ENCODE measurements at regions not wholly inside any gene's neighbourhood (a gene's known extent, or its start where the extent isn't known, plus 50 kb on each side); places are given as distances from the start of the nearest gene placed in this dataset.

DNA sequence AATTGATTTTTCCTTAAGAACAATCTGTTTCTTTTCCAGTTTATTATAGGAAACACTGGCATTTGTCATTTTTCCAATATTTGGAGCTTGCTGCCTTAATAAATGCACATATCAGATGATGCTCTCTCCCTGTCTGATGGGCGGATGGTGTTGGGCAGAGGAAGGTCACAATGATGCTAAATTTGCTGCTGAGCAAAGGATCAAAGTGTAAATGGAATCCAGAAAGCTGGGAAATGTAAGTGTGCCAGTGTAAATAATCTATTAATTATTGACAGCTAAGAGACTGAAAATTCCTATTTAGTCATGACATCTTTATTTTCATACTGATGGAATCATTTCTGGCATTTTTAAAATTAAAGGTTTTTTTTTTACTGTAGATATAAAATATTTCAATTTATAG lies 243.2 kb downstream of the PTBP2 start:
- intact Hi-C loops (cut with DNase I; ENCODE audit: low total_unique reads): no loop called here
- no peak overlapping the region for H3K4me3 ChIP-seq
- no peak overlapping the region for H3K27ac ChIP-seq
- no peaks in the 10 kb centered on the region for H3K36me3 ChIP-seq
- TF ChIP-seq, protein P1, sequence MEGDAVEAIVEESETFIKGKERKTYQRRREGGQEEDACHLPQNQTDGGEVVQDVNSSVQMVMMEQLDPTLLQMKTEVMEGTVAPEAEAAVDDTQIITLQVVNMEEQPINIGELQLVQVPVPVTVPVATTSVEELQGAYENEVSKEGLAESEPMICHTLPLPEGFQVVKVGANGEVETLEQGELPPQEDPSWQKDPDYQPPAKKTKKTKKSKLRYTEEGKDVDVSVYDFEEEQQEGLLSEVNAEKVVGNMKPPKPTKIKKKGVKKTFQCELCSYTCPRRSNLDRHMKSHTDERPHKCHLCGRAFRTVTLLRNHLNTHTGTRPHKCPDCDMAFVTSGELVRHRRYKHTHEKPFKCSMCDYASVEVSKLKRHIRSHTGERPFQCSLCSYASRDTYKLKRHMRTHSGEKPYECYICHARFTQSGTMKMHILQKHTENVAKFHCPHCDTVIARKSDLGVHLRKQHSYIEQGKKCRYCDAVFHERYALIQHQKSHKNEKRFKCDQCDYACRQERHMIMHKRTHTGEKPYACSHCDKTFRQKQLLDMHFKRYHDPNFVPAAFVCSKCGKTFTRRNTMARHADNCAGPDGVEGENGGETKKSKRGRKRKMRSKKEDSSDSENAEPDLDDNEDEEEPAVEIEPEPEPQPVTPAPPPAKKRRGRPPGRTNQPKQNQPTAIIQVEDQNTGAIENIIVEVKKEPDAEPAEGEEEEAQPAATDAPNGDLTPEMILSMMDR (IDR thresholded peaks at IDR 0.05): no peak
- peaks cover 0 to 32% (median 13%) of the 10 kb centered on the region in 4 donors for H3K4me1 ChIP-seq
- no peaks in the 10 kb centered on the region for H3K9me3 ChIP-seq
- DNase-seq: no peak
- no peaks in the 10 kb centered on the region for H3K27me3 ChIP-seq

DNA sequence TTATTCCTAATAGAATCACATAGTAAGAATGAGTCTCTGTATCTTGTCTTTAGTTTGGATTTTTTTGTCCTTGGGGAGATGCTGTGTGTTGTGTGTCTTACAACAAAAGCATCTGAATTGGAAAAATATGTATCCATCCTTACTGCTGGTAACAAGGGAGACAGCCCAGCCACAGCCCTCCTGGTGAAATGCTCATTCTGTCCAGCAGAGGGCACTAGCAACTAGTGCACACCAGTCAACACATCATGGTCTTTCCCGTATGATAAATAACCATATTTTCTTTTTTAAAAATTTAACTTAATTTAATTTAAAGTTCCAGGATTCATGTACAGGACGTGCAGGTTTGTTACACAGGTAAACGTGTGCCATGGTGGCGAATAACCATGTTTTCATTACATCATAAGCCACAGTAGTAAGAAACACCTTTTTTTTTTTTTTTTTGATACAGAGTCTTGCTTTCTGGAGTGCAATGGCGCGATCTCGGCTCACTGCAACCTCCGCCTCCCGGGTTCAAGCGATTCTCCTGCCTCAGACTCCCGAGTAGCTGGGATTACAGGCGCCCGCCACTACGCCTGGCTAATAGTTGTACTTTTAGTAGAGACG lies 245.1 kb downstream of the PTBP2 start:
- TF ChIP-seq, protein P1 (IDR thresholded peaks at IDR 0.05): peak; percentile 76 to 90
- H3K4me3 ChIP-seq: no peak overlapping the region
- H3K27ac ChIP-seq: no peak overlapping the region
- intact Hi-C loops (cut with DNase I; ENCODE audit: low total_unique reads): no loop called here
- H3K4me1 ChIP-seq: peaks cover 0 to 28% (median 13%) of the 10 kb centered on the region in 4 donors
- H3K9me3 ChIP-seq: no peaks in the 10 kb centered on the region
- no peaks in the 10 kb centered on the region for H3K36me3 ChIP-seq
- DNase-seq: peak; percentile 81 to 87
- H3K27me3 ChIP-seq: no peaks in the 10 kb centered on the region

DNA sequence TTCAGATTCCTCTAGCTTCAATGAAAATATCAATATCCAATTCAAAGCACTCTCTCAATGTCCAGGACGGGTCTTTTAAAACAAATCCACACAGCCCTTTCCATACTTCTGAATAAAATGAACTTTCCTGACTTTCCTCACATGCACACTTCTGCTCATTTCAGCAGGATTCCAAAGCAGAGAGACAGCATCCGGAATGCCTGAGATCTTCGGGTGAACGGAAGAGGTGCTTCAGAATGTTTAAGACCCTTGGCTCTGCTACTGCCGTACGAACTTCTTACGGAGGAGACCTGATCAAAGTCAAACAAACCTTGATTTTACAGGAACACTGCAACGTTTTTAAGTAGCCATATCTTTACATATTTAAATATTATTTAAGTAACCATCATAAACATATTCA lies 245.7 kb downstream of the PTBP2 start:
- Histone ChIP-seq H3K36me3 (no peaks in the 10 kb centered on the region), H3K27me3 (no peaks in the 10 kb centered on the region), H3K4me3 (no peak overlapping the region), H3K9me3 (no peaks in the 10 kb centered on the region), H3K27ac (no peak overlapping the region), H3K4me1 (peaks cover 0 to 21% (median 10%) of the 10 kb centered on the region in 4 donors)
- TF ChIP-seq, protein P1 (IDR thresholded peaks at IDR 0.05): no peak
- intact Hi-C loops (cut with DNase I; ENCODE audit: low total_unique reads): no loop called here
- DNase-seq: no peak

DNA sequence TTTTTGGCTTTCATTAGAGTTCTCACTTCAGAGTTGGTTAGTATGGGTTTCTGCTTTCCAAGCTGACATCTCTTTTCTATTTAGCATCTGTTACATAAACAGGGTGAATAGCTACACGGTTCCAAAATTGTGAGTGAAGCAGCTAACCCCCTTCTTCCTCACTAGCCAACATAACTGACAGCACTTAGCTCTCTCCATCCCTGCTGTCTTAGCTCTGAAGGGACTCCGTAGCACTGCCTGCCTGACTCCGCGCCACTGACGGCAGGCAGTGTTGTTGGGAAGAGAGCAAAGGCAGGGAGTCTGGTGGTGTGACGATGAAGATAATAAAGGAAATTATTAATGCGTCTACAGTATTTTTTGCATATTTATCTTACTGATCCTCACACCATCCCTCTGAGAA lies 247.0 kb downstream of the PTBP2 start:
- Histone ChIP-seq H3K4me1 (peaks cover 0 to 9% (median 1%) of the 10 kb centered on the region in 4 donors), H3K27me3 (no peaks in the 10 kb centered on the region), H3K27ac (no peak overlapping the region), H3K4me3 (no peak overlapping the region), H3K9me3 (no peaks in the 10 kb centered on the region), H3K36me3 (no peaks in the 10 kb centered on the region)
- no peak for DNase-seq
- TF ChIP-seq, protein P1 (IDR thresholded peaks at IDR 0.05): no peak
- intact Hi-C loops (cut with DNase I; ENCODE audit: low total_unique reads): no loop called here

DNA sequence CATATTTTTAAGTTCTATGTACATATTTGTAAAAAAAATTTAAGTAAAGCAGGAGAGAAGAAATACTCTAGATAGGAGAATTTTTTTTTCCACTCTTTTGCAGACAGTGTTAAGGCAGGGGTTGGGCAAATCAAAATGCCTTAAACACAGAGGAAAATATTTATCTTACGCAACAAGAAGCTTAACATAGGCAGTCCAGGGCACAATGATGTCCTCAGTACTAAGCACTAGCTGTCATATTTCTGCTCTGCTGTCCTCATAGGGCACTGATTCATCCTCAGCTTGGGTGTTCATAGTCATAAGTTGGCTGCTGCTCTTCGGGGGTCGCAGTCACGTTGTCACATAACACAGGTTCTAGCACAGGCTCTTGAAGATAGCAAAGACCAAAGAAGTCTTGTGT lies 247.4 kb downstream of the PTBP2 start:
- Histone ChIP-seq H3K27ac (no peak overlapping the region), H3K4me3 (no peak overlapping the region), H3K36me3 (no peaks in the 10 kb centered on the region), H3K4me1 (peaks cover 0 to 8% (median 0%) of the 10 kb centered on the region in 4 donors), H3K27me3 (no peaks in the 10 kb centered on the region), H3K9me3 (no peaks in the 10 kb centered on the region)
- intact Hi-C loops (cut with DNase I; ENCODE audit: low total_unique reads): no loop called here
- DNase-seq: no peak
- TF ChIP-seq, protein P1 (IDR thresholded peaks at IDR 0.05): no peak
